ENCODE measurements at regions not wholly inside any gene's neighbourhood (a gene's known extent, or its start where the extent isn't known, plus 50 kb on each side); places are given as distances from the start of the nearest gene placed in this dataset.
"Not testable (repeated sequence)": the region's sequence is repeated elsewhere in the genome, so short reads cannot be mapped to it uniquely, and the experiment has no call there.

GRCh38 chr7:68733219-68734153, 864.8 kb upstream of the AUTS2 start:
- DNase-seq = no peak

GRCh38 chr7:68734431-68734830, 863.8 kb upstream of the AUTS2 start:
- DNase-seq = no peak

- no peak for DNase-seq
These were observed 859.0 kb upstream of the AUTS2 start for GRCh38 chr7:68739306-68739705.

GRCh38 chr7:68744036-68744435, 854.2 kb upstream of the AUTS2 start:
- no peak for DNase-seq

- DNase-seq = no peak
These were observed 849.1 kb upstream of the AUTS2 start for GRCh38 chr7:68748934-68749900.

GRCh38 chr7:68752485-68753178, 845.6 kb upstream of the AUTS2 start:
- no peak for DNase-seq

- no peak for DNase-seq
These were observed 843.9 kb upstream of the AUTS2 start for GRCh38 chr7:68754414-68754813.

GRCh38 chr7:68756986-68757495, 841.2 kb upstream of the AUTS2 start:
- DNase-seq = no peak

- DNase-seq = no peak
These were observed 837.7 kb upstream of the AUTS2 start for GRCh38 chr7:68760556-68760955.

GRCh38 chr7:68767462-68767861, 830.8 kb upstream of the AUTS2 start:
- no peak for DNase-seq

GRCh38 chr7:68770649-68771048, 827.6 kb upstream of the AUTS2 start:
- DNase-seq = no peak

- DNase-seq = no peak
These were observed 821.9 kb upstream of the AUTS2 start for GRCh38 chr7:68776326-68776725.

GRCh38 chr7:68783684-68784083, 814.6 kb upstream of the AUTS2 start:
- DNase-seq = no peak

- DNase-seq = no peak
These were observed 813.2 kb upstream of the AUTS2 start for GRCh38 chr7:68785036-68785435.

GRCh38 chr7:68787566-68787965, 810.7 kb upstream of the AUTS2 start:
- no peak for DNase-seq

- DNase-seq = not testable (repeated sequence)
These were observed 809.7 kb upstream of the AUTS2 start for GRCh38 chr7:68788529-68788928.

- DNase-seq = no peak
These were observed 808.7 kb upstream of the AUTS2 start for GRCh38 chr7:68789597-68789996.

- DNase-seq = no peak
These were observed 805.9 kb upstream of the AUTS2 start for GRCh38 chr7:68792351-68792750.

- no peak for DNase-seq
These were observed 804.8 kb upstream of the AUTS2 start for GRCh38 chr7:68793513-68793912.

- DNase-seq = no peak
These were observed 798.0 kb upstream of the AUTS2 start for GRCh38 chr7:68800316-68800715.

GRCh38 chr7:68805159-68805558, 793.1 kb upstream of the AUTS2 start:
- DNase-seq = no peak

GRCh38 chr7:68807666-68808065, 790.6 kb upstream of the AUTS2 start:
- no peak for DNase-seq

Measured in activated T-cell treated with anti-CD3 and anti-CD28 coated beads for 4 hours (primary cell).